ENCODE measurements at regions not wholly inside any gene's neighbourhood (a gene's known extent, or its start where the extent isn't known, plus 50 kb on each side); places are given as distances from the start of the nearest gene placed in this dataset.

DNA sequence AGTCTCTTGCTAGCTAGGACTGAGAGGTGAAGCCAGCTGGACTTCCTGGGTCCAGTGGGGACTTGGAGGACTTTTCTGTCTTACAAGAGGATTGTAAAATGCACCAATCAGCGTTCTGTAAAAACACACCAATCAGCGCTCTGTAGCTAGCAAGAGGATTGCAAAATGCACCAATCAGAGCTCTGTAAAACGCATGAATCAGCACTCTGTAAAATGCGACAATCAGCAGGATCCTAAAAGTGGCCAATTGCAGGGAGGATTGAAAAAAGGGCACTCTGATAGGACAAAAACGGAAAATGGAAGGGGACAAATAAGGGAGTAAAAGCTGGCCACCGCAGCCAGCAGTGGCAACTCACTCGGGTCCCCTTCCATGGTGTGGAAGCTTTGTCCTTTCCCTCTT, 65.6 kb upstream of the DUSP21 start:
- no peak overlapping the region for H3K14ac ChIP-seq (ENCODE audit: insufficient read length)
- FAIRE-seq = no peak
- no peaks in the 10 kb centered on the region for H3K9me3 ChIP-seq (ENCODE audit: insufficient read depth in 2 of 2, low read depth in 1 of 2, low read length in 1 of 2)
- no peak overlapping the region for H3K4me2 ChIP-seq (ENCODE audit: insufficient read depth in 1 of 2, low read depth in 2 of 2, low read length in 2 of 2)
- H3K56ac ChIP-seq (replicated peaks; ENCODE audit: insufficient read length, low read depth, low read length) = no peak overlapping the region
- no peaks in the 10 kb centered on the region for H3K4me1 ChIP-seq (replicated peaks in 1 of 4; ENCODE audit: control insufficient read depth in 3 of 4, insufficient read depth in 4 of 4, low read length in 3 of 4)
- H3K79me1 ChIP-seq (ENCODE audit: low read depth, low read length) = no peaks in the 10 kb centered on the region
- no peaks in the 10 kb centered on the region for H3K23me2 ChIP-seq (ENCODE audit: low read depth, low read length)
- WGBS, 2 experiments (ENCODE audit: extremely low coverage in 1 of 2, insufficient coverage in 1 of 2, insufficient read length in 1 of 2, insufficient replicate concordance in 2 of 2, low coverage in 1 of 2, low lambda C conversion rate in 2 of 2, missing lambda C conversion rate in 1 of 2) = 96% methylated on average over 6 of the region's 7 CpGs; no CpG with 5 or more reads in 1 of the 2 experiments
- no peaks in the 10 kb centered on the region for H3K27me3 ChIP-seq (replicated peaks in 1 of 4; ENCODE audit: control insufficient read depth in 3 of 4, extremely low read depth in 1 of 4, insufficient read depth in 3 of 4, low read length in 3 of 4)
- DNase-seq (ENCODE audit: low read depth in 1 of 2, low spot score in 2 of 2) = no peak
- H2BK120ac ChIP-seq (replicated peaks; ENCODE audit: low read depth, low read length) = no peak overlapping the region
- no peak overlapping the region for H2BK20ac ChIP-seq (ENCODE audit: low read length)
- ChIA-PET POLR2A (ENCODE audit: partially characterized antibody) (no interaction called here), CTCF (ENCODE audit: partially characterized antibody) (interaction anchor here (0.6 kb wide), 1 partner anchor 1414 kb away, joined by 3 read pairs; no protein-coding TSS in a partner anchor)
- no peak overlapping the region for H2BK5ac ChIP-seq (ENCODE audit: low read depth, low read length)
- H4K8ac ChIP-seq (ENCODE audit: extremely low read depth, insufficient read depth, low read length) = no peak overlapping the region
- H4K91ac ChIP-seq (replicated peaks; ENCODE audit: insufficient read length, low read length) = no peak overlapping the region
- H3K36me3 ChIP-seq (ENCODE audit: control insufficient read depth in 2 of 4, insufficient read depth in 4 of 4, low read length in 3 of 4) = no peaks in the 10 kb centered on the region
- H3K27ac ChIP-seq (ENCODE audit: low read depth, low read length) = no peak overlapping the region
- H3K4ac ChIP-seq (replicated peaks; ENCODE audit: insufficient read length, low read depth, low read length) = no peak overlapping the region
- no peak overlapping the region for H2BK15ac ChIP-seq (ENCODE audit: low read length)
- H3K23ac ChIP-seq (ENCODE audit: insufficient read length) = no peak overlapping the region
- no peak overlapping the region for H2AK5ac ChIP-seq (ENCODE audit: low read depth, low read length)
- H3K9ac ChIP-seq (replicated peaks in 1 of 4; ENCODE audit: extremely low read depth in 1 of 4, low read depth in 3 of 4, low read length in 3 of 4) = no peak overlapping the region
- no peaks in the 10 kb centered on the region for H4K20me1 ChIP-seq (replicated peaks in 1 of 2; ENCODE audit: control insufficient read depth in 1 of 2, insufficient read depth in 2 of 2, low read length in 2 of 2)
- no peak overlapping the region for H2BK12ac ChIP-seq (ENCODE audit: low read depth, low read length)
- no peak overlapping the region for H4K5ac ChIP-seq (ENCODE audit: insufficient read length, low read depth, low read length)
- H3K79me2 ChIP-seq (ENCODE audit: control insufficient read depth in 1 of 2, insufficient read depth in 2 of 2, low read length in 2 of 2) = no peaks in the 10 kb centered on the region
- no peak overlapping the region for H3K4me3 ChIP-seq (ENCODE audit: extremely low read depth in 1 of 4, insufficient read depth in 2 of 4, low read depth in 3 of 4, low read length in 4 of 4)
- no peak overlapping the region for H3K18ac ChIP-seq (ENCODE audit: extremely low read depth, low read length)
- TF ChIP-seq ASH2L (IDR thresholded peaks at IDR 0.05; ENCODE audit: low read length) (no peak), SP1 (IDR thresholded peaks at IDR 0.05; ENCODE audit: low read depth, low read length) (no peak), CHD2 (IDR thresholded peaks at IDR 0.05; ENCODE audit: low read length) (no peak), RFX5 (IDR thresholded peaks at IDR 0.05; ENCODE audit: borderline replicate concordance, low read depth, low read length) (no peak)
- no peak overlapping the region for H2AFZ ChIP-seq (ENCODE audit: low read length)
